ENCODE measurements at regions not wholly inside any gene's neighbourhood (a gene's known extent, or its start where the extent isn't known, plus 50 kb on each side); places are given as distances from the start of the nearest gene placed in this dataset.
"Not testable (repeated sequence)": the region's sequence is repeated elsewhere in the genome, so short reads cannot be mapped to it uniquely, and the experiment has no call there.

DNA sequence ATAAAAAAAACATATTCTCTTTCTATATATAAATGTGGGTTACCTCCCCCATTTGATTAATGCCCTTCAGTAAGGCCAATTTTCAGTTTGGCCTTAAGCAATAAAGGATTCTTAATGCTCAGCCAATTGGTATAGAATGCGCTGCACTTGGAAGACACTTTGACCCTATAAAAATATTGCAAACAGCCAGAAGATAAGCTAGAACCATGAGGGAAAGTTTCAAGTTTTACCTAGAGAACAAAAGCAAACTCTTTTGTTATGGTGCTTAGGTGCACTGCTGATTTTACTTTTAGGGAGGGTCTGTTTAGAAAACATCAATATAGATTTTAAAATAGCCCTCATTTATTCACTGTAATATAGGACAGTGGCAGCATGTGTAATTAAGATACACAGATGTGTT lies 251.6 kb upstream of the SLC16A7 start:
- no peaks in the 10 kb centered on the region for H3K4me1 ChIP-seq (ENCODE audit: insufficient read depth, low read length, poor library complexity, severe bottlenecking)
- no peaks in the 10 kb centered on the region for H3K9me3 ChIP-seq (ENCODE audit: low read depth, low read length, poor library complexity, severe bottlenecking)
- no peak overlapping the region for H3K27ac ChIP-seq (ENCODE audit: low read depth, low read length, poor library complexity, severe bottlenecking)
- ChIA-PET POLR2A (ENCODE audit: low non-redundant PET) (no interaction called here), CTCF (no interaction called here)
- intact Hi-C loops (cut with micrococcal nuclease; ENCODE audit: unreplicated experiment): no loop called here
- no peak overlapping the region for H3K4me3 ChIP-seq (ENCODE audit: low read depth, low read length, poor library complexity, severe bottlenecking)
- no peaks in the 10 kb centered on the region for H3K36me3 ChIP-seq (ENCODE audit: insufficient read depth, low read length, poor library complexity, severe bottlenecking)
- no peaks in the 10 kb centered on the region for H3K27me3 ChIP-seq (replicated peaks; ENCODE audit: insufficient read depth, low read depth, low read length, poor library complexity)
- no peak for DNase-seq (ENCODE audit: low spot score)
- no peak for TF ChIP-seq CTCF (conservative IDR thresholded peaks at IDR 0.05; ENCODE audit: low read depth, low read length)
- TF ChIP-seq EZH2 (IDR thresholded peaks at IDR 0.05; ENCODE audit: borderline replicate concordance, low read depth, low read length, poor library complexity, severe bottlenecking): no peak
- no TSS peak for BruUV-seq (replicated peaks)

- TF ChIP-seq EZH2 (IDR thresholded peaks at IDR 0.05; ENCODE audit: borderline replicate concordance, low read depth, low read length, poor library complexity, severe bottlenecking) (no peak), CTCF (conservative IDR thresholded peaks at IDR 0.05; ENCODE audit: low read depth, low read length) (no peak)
- no TSS peak for BruUV-seq (replicated peaks)
- intact Hi-C loops (cut with micrococcal nuclease; ENCODE audit: unreplicated experiment): no loop called here
- no peak for DNase-seq (ENCODE audit: low spot score)
- Histone ChIP-seq H3K27ac (ENCODE audit: low read depth, low read length, poor library complexity, severe bottlenecking) (no peak overlapping the region), H3K36me3 (ENCODE audit: insufficient read depth, low read length, poor library complexity, severe bottlenecking) (no peaks in the 10 kb centered on the region), H3K9me3 (ENCODE audit: low read depth, low read length, poor library complexity, severe bottlenecking) (no peaks in the 10 kb centered on the region), H3K27me3 (replicated peaks; ENCODE audit: insufficient read depth, low read depth, low read length, poor library complexity) (no peaks in the 10 kb centered on the region), H3K4me1 (ENCODE audit: insufficient read depth, low read length, poor library complexity, severe bottlenecking) (no peaks in the 10 kb centered on the region), H3K4me3 (ENCODE audit: low read depth, low read length, poor library complexity, severe bottlenecking) (no peak overlapping the region)
- POLR2A ChIA-PET (ENCODE audit: low non-redundant PET): interaction anchor here (0.8 kb wide), 1 partner anchor 691 kb away, joined by 3 read pairs; no protein-coding TSS in a partner anchor
- CTCF ChIA-PET: no interaction called here
Observed at GRCh38 chr12:59329462-59329861, 266.4 kb upstream of the SLC16A7 start.

- H3K4me3 ChIP-seq (ENCODE audit: low read depth, low read length, poor library complexity, severe bottlenecking); DNase-seq (ENCODE audit: low spot score); H3K27ac ChIP-seq (ENCODE audit: low read depth, low read length, poor library complexity, severe bottlenecking); intact Hi-C loops (cut with micrococcal nuclease; ENCODE audit: unreplicated experiment); H3K36me3 ChIP-seq (ENCODE audit: insufficient read depth, low read length, poor library complexity, severe bottlenecking); H3K27me3 ChIP-seq (replicated peaks; ENCODE audit: insufficient read depth, low read depth, low read length, poor library complexity); BruUV-seq (replicated peaks); CTCF ChIA-PET; H3K4me1 ChIP-seq (ENCODE audit: insufficient read depth, low read length, poor library complexity, severe bottlenecking); H3K9me3 ChIP-seq (ENCODE audit: low read depth, low read length, poor library complexity, severe bottlenecking): not testable (repeated sequence)
- POLR2A ChIA-PET (ENCODE audit: low non-redundant PET): interaction anchor here (0.8 kb wide), 1 partner anchor 690 kb away, joined by 3 read pairs; no protein-coding TSS in a partner anchor
Observed at GRCh38 chr12:59328395-59329075, 267.3 kb upstream of the SLC16A7 start.

DNA sequence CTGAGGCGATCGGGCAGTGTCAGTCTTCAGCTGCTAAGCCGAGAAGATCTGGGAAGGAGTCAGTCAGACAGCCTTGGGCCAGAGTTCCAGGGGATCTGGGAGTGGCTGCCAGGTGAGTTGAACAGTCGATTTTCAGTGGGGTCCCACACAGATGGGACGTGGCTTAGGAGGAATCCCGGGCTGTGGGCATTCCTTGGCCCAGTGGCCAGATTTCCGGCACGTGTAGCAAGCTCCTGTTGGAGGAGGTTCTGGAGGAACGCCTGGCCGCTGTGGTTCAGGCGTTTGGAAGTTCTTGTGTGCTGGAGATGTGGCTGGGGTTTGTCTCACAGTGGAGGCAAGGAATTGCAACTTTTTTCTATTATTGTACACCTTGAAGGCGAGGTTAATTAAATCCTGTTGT lies 269.4 kb upstream of the SLC16A7 start:
- CTCF ChIA-PET; BruUV-seq (replicated peaks); H3K27ac ChIP-seq (ENCODE audit: low read depth, low read length, poor library complexity, severe bottlenecking); H3K4me3 ChIP-seq (ENCODE audit: low read depth, low read length, poor library complexity, severe bottlenecking); intact Hi-C loops (cut with micrococcal nuclease; ENCODE audit: unreplicated experiment); H3K36me3 ChIP-seq (ENCODE audit: insufficient read depth, low read length, poor library complexity, severe bottlenecking); H3K9me3 ChIP-seq (ENCODE audit: low read depth, low read length, poor library complexity, severe bottlenecking); H3K4me1 ChIP-seq (ENCODE audit: insufficient read depth, low read length, poor library complexity, severe bottlenecking); POLR2A ChIA-PET (ENCODE audit: low non-redundant PET); H3K27me3 ChIP-seq (replicated peaks; ENCODE audit: insufficient read depth, low read depth, low read length, poor library complexity); DNase-seq (ENCODE audit: low spot score): not testable (repeated sequence)
